Fibroblast of skin of abdomen (primary cell): ENCODE measurements at regions not wholly inside any gene's neighbourhood (a gene's known extent, or its start where the extent isn't known, plus 50 kb on each side); places are given as distances from the start of the nearest gene placed in this dataset.
"Not testable (repeated sequence)": the region's sequence is repeated elsewhere in the genome, so short reads cannot be mapped to it uniquely, and the experiment has no call there.

Experiments
- DNase-seq: peaks from one replicate; pipeline ENCODE4 v3.0.0-alpha.2; 2013

DNA sequence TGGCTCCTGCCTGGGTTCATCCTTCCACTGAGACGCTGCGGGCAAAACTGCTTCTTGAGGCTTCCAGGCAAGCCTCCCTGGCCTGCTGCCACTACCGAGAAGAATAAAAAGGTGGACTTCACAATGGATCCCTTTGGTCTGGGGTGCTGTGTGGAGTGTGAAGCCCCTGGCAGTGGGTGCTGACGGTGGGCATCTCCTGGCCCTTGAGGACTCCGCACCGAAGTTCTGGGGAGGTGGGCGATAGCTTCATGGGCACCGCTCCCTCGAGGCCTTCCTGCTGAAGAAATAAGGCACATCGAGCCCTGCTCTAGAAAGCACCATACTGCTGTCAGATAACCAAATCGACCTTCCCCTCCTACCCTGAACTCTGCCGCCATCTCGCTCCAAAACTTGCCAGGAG lies 106.6 kb upstream of the CTBP2 start:
- DNase-seq, result no peak

DNA sequence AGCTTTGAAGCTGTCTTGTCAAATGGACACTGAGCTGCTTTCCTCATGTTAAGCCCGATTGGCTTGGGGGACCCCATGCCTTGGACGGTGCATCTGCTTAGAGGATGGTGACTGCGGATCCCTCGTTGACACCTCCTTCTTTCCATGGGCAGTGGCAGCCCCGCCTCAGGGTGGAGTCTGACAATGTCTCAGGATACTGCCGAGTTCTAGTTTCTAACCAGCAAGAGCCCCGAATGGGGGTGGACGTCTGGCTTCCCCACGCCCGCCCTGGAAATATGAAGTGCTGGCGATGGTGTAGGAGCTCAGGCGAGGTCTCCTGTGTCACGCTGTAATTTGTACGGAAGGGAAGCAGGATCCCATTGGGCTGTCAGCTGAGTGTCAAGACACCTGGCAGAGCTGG lies 106.2 kb upstream of the CTBP2 start:
- DNase-seq, result no peak

DNA sequence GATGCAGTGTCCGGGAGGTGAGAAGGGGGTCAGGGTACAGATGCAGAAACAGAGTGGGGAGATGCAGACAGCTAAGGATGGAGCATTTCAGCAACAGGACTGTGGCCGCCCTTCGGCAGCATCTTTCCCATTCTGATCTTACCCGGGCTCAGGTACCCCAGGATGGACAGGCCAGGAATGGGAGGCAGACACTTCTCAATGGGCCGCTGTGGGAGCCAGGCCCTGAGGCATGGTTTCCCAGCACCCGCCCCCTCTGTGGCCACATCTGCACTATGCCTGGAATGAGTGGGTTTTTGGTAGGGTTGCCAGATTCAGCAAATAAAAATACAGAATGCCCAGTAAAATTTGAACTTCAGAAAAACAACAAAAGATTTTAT lies 105.2 kb upstream of the CTBP2 start:
- DNase-seq, result no peak

DNA sequence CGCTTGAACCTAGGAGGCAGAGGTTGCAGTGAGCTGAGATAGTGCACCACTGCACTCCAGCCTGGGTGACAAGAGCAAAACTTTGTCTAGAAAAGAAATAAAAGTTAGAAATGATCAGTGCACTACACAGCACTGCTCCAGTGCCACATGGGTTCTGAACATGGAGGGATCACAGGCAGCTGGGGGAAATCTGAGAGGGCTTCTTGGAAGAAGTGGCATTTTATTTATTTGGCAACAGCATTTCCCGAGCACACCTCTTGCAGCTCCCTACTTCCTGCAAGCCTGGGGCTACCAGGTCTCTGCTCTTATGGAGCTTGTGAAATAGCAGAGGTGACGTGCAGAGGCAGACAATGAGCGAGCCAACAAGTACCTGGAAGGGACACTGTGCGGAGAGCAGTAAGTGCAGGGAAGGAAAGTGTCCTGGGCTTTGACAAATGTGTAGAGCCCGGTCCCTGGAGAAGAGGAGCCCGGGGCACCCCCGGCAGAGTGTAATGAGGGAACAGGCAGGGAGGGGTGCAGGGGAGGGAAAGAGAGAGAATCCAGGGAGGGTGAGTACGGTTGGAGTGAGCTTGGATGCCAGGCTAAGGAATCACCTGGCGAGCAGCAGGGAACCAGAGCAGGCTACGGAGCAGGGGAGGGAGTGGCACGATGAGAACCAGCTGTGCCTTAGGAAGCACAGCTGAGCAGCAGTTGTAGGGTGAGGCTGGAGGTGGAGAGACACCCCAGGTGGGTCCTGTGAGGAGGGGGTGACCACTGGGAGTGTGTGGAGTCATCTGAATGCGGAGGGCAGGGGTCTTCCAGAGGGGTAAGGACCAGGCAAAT lies 104.6 kb upstream of the CTBP2 start:
- no peak for DNase-seq

DNA sequence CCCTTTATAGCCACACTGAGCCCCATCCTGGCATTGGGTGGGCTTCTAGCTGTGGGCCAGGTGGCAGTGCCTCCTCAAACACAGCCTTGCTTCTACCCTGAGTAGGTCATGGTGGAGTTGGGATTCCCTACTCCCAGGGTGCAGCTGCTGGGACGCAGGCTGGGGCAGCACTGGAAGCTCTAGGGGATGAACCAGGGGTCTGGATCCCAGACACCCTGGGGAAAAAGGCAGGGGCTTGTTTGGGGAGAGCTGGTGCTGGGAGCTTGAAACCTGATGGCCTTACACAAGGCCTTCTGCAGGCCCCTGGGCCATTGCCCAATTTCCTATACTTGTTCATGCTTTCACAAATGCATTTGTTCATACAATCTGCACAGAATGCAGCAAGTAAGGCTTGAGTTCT lies 103.7 kb upstream of the CTBP2 start:
- DNase-seq, result no peak

DNA sequence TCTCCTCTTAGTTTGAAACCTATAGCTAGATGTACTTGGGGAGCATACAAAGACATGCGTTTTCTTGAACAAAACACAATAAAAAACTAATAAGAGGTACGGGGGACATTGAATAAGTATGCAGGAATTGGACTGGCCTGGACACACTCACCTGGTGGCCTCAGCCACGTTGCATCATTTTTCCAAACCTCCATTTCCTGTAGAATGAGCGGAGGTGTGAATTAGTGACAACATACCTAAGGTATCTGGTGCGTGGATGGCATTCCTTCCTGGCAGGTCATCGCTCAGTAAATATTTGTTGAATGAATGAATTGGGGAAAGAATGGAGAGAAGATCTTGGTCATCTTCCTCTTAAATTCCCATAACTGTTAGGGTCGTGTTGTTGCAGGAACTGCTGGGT lies 103.2 kb upstream of the CTBP2 start:
- DNase-seq, result peak; percentile 52

DNA sequence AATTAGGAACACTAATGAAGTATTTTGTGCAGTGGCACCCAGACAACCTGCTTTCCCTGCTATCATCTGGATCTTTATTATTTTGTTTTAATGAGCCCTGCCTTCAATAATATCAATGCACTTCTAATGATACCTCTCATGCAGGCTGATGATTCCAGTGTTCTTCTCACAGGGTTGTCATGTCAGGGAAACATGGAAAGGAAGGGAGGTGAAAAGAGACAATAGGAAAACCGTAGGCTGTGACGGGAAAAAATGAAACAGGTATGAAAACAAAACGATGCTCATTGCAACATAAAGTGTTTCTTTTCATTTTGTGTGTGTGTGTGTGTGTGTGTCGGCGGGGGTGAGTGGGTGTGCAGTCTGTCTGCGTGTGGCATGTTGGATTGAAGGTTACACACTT lies 102.6 kb upstream of the CTBP2 start:
- DNase-seq, result no peak

DNA sequence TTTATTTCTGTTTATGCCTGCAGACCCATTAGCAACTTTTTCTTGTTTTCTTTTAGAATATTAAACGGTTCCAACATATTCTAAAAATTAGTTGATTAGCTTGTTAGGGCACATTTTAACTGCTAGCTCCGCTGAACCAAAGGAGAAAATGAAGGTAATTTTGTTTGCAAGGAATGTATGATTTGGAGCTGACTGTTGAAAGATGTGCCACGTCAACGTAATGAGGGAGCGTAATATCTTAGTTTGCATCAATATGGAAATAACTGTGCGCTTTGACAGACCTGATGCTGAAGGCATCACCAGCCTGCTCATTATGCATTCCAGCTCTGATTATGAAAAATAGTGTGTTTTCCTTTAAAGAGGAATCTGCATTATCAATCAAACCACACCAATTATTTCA lies 102.0 kb upstream of the CTBP2 start:
- no peak for DNase-seq

DNA sequence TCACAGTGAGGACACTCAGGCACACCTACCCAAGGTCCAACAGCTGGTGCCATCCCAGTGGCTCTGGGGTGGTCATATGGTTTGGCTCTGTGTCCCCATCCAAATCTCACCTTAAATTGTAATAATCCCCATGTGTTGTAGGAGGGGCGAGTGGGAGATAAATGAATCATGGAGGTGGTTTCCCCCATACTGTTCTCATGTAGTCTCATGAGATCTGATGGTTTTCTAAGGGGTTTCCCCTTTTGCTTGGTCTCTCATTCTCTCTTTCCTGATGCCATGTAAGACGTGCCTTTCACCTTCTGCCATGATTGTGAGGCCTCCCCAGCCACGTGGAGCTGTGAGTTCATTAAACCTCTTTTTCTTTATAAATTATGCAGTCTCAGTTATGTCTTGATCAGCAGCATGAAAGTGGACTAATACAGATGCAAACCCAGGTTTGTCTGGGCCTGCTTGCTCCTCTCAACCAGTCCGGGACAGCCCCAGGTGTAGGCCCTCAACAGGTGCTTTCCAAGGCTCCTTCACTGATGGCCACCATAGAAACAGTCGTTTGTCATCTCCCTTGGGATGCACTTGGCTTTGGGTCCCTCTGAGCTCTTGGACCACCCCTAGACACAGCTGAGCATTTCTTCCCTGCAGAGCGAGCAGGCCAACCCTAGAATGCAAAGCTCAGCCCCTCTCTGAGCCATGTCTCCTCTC lies 101.3 kb upstream of the CTBP2 start:
- DNase-seq, result no peak

DNA sequence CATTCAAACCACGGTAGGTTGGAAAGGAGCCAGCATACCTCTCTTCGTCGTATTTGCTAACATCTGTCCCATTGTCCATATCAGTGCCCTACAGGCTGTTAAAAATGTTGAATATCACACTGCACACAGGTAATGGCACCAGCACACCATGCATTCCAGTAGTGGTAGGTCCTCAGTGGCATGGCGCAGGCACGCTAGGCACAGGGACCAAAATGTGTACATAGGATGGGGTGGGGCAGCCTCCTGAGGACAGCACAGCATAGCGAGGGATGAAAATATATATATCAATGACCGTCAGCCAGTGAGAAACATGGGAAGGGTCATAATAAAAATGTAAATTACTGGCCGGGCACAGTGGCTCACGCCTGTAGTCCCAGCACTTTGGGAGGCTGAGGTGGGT lies 99.9 kb upstream of the CTBP2 start:
- DNase-seq, result no peak

DNA sequence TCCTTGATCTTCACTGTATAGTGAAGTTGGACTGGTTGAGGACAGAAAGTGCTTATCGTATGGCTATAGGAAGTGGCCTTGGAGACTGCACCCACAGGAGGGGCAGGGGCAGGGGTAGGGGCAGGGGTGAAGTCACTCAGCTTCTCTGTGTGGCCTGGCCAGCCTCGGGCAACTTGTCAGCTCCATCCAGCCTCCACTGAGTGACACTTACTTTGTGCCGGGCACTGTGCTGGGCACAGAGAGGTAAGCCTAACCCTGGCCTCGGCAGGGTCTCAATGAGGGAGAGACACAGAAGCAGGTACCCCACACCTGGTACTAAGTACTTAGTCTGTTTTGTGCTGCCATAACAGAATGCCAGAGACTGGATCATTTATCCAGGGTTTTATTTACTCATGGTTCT lies 99.3 kb upstream of the CTBP2 start:
- DNase-seq, result no peak

DNA sequence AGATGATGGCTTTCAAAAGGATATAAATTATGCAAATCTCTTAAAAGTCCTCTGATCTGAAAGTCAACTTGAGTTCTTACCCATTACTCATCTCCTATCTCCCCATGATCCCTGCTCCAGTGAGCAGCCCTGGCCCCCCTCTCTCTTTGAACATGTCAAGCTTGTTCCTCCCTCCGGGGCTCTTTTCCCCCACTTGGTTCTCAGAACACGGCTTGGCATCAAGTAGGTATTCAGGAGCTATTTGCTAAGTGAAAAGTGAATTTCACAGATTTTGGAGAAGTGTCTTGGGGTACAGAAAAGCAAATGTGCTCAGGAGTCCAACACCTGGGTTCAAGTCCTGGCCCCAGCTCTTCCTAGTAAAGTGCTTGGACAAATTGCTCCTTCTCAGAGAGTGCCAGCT lies 98.3 kb upstream of the CTBP2 start:
- no peak for DNase-seq

DNA sequence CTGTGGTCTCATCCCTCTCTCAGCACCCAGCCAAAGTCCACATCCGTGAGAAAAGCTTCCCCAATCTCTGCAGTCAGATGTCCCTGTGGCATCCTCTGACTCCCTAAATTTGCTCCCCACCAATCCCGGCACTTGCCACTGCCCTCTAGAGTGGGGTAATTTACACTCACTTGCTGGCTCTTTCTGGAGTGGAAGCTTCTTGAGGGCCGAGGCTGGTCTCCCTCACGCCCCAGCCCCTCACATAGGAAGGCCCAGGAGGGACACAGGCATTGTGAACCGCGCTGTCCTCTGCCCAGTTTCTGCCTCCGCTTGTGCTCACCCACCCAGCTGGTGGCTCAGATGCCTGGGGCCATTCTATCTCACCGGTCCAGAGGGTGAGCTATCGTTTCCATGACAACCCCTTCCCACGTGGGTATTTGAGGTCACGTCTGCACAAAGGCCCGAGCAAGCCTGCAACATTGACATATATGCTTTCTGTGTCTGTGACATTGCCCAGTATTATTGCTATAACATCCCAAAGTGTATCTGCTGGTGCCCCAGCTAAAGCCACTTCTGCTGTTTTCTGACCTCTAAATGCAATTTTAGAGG lies 97.3 kb upstream of the CTBP2 start:
- no peak for DNase-seq

DNA sequence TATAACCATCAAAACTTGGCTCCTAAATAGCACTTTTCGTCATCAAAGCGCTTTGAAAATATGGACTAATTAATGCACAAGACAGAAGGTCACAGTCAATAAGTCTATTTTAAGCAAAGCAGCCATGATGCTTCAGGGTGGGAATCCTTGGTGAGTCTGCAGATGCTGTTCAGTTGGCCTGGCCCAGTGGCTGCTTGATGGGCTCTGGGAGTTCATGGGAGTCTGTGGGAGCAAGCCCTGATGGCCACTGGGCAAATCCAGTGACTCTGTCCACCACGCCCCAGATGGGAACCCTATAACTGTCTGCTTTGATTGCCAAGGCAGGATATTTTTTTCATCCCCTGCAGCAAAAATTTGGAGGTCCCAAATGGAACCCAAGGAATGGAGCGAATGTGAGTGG lies 95.7 kb upstream of the CTBP2 start:
- DNase-seq, result no peak

DNA sequence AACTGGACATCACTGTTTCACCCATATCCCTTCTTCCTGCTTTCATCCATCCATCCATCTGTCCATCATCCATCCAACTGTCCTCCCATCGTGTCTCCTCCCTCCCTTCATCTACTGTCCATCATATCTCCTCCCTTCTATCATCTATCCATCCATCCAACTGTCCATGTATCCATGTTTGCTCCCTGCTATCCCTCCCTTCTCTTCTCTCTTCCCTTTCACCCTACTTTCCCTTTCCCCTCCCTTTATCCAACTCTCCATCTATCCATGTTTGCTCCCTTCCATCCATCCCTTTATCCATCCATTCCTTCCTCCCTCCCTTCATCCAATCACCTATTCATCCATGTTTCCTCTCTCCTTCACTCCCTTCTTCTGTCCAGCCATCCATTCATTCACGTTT lies 92.6 kb upstream of the CTBP2 start:
- DNase-seq, result no peak

DNA sequence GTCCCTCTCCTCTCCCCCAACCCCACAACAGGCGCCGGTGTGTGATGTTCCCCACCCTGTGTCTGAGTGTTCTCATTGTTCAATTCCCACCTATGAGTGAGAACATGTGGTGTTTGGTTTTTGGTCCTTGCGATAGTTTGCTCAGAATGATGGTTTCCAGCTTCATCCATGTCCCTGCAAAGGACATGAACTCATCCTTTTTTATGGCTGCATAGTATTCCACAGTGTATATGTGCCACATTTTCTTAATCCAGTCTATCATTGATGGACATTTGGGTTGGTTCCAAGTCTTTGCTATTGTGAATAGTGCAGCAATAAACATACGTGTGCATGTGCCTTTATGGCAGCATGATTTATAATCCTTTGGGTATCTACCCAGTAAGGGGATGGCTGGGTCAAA lies 90.5 kb upstream of the CTBP2 start:
- not testable (repeated sequence) for DNase-seq

DNA sequence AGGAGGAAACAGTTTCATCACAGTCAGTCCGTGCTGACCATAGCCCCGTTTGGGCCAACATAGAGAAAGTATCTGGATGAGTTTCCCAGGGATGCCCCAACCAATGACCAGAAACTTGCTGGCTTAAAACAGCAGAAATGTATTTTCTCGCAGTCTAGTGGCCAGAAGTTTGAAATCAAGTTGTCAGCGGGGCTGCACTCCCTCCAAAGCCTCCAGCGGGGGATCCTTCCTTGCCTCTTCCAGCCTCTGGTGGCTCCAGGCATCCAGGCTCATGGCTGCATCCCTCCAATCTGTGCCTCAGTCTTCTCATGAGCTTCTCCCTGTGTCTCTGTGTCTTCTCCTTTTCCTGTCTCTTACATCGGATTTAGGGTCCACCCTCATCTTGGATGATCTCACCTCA lies 89.6 kb upstream of the CTBP2 start:
- DNase-seq, result no peak

DNA sequence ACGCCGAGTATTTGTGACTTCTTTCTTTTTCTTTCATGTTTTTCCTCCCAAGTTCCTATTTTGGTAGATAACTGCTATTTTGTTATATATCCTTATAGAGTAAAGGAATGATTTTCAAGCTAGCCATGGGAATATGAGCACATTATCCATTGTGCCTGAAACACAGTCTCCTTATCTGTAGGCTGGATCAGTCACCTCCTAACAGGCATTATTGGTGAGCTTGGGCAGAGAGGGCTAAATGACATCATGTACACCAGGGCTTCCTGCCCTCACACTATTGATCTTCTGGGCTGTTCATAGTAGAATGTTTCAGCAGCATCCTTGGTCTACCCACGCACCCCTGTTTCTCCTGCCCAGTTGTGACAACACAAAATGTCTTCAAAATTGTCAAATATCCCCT lies 88.1 kb upstream of the CTBP2 start:
- no peak for DNase-seq

DNA sequence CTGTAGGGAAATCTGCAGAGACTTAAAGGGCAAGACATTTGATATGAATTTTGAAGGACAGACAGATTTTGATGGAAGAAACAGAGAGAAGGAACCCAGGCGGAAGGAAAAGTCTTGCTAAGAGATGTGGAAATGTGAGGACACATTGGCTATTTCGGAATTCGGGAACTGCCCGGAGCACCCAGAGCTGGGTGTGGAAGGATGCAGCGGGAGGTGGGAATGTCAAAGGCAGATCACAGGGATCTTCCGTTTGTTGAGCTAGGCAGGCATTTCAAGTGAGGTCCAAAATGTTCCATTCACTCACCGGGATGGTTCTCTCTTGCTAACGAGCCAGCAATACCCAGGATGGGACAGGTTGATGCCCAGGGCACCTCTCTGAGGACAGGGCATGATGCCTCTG lies 87.2 kb upstream of the CTBP2 start:
- DNase-seq, result no peak

DNA sequence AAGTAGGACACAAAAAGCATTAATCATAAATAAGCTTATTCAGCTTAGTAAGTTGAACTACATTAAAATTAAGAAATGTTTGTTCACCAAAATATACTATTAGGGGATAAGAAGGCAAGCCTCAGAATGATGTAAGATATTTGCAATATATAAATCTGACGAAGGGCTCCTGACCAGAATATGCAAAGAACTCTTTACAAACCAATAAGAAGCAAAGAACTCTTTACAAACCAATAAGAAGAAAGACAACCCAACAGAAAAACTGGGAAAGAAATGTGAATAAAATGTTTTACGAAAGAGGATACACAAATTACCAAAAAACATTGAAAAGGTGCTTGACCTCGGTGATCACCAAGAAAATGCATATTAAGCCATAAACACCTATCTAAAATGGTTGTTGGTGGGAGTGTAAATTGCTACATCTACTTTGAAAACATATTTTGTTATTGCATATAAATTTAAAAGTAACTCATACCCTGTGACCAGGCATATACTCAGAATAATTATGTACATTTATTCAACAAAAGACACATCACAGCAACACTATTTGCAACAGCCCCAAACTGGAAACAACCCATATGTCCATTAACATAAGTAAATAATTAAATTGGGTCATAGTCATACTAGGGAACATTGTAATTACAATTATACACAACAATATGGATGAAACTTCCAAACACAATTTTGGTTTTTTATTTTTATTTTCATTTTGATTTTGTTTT lies 83.3 kb upstream of the CTBP2 start:
- no peak for DNase-seq

DNA sequence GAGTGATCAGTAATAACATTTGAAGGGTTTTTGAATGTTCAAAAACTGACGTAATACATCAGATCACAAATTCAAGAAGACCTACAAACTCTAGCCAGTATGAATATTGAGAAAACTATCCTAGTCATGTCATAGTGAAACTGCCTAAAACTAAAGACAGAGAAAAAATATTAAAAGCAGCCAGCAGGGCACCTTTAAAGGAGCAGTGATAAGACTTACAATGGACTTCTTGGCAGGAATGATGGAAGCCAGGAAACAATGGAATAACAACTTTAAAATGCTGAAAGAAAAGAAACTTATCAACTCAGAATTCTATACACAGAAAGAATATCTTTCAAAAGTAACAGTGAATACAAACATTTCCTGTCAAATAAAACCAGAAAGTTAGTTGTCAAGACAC lies 78.3 kb upstream of the CTBP2 start:
- no peak for DNase-seq

DNA sequence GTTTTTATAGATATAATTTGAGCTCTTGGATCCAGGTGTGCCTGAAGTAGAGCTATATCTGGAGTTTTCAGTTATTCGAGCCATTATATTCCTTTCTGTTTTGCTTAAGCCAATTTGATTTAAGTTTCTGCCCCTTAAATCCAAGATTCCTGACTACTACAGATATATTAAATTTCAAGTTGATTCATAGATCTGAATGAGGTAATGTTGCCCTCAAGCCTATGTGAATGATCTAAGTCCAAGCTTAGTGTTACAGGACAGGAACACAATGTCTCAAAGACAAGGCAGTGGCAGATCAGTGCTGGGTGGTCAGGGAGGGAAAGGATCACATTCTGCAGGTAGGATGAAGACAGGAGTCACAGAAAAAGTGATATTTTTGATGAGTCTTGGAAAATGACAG lies 75.7 kb upstream of the CTBP2 start:
- no peak for DNase-seq
